PC-9 (cell line): ENCODE measurements at regions not wholly inside any gene's neighbourhood (a gene's known extent, or its start where the extent isn't known, plus 50 kb on each side); places are given as distances from the start of the nearest gene placed in this dataset.

Experiments used
- CTCF ChIP-seq: fragments of 200-600 bp; sonication (generic); conservative IDR thresholded peaks from 2 replicates; pipeline ENCODE4 v1.6.1; 2017; ENCODE audit warnings: mixed run types, antibody characterized with exemption, mild to moderate bottlenecking, moderate library complexity
- EZH2 ChIP-seq: fragments of 200-600 bp; sonication (generic); IDR thresholded peaks from 2 replicates; pipeline ENCODE4 v1.8.0; 2017; ENCODE audit warnings: antibody characterized with exemption, low read depth

- TF ChIP-seq CTCF (no peak; the same call in 1 of the 2 replicates), EZH2 (no peak)
These were observed 97.9 kb upstream of the SERTAD2 start for GRCh38 chr2:64751286-64752260.
